Activated CD8-positive, alpha-beta memory T cell treated with anti-CD3 and anti-CD28 coated beads for 24 hours (primary cell): ENCODE measurements at regions not wholly inside any gene's neighbourhood (a gene's known extent, or its start where the extent isn't known, plus 50 kb on each side); places are given as distances from the start of the nearest gene placed in this dataset.
"Not testable (repeated sequence)": the region's sequence is repeated elsewhere in the genome, so short reads cannot be mapped to it uniquely, and the experiment has no call there.

Source experiments
- DNase-seq: peaks from one replicate; pipeline ENCODE4 v3.0.0-alpha.2; 2020

- DNase-seq, result no peak
Observed at GRCh38 chr1:232579958-232580941, 49.7 kb downstream of the SIPA1L2 start.

GRCh38 chr1:232579466-232579865 is 50.5 kb downstream of the SIPA1L2 start:
- no peak for DNase-seq

- DNase-seq, result no peak
Observed at GRCh38 chr1:232578651-232579195, 51.2 kb downstream of the SIPA1L2 start.

- no peak for DNase-seq
Observed at GRCh38 chr1:232577772-232578171, 52.2 kb downstream of the SIPA1L2 start.

GRCh38 chr1:232576537-232576936 is 53.4 kb downstream of the SIPA1L2 start:
- DNase-seq, result no peak

- DNase-seq, result no peak
Observed at GRCh38 chr1:232575763-232576040, 54.2 kb downstream of the SIPA1L2 start.

GRCh38 chr1:232574889-232575762 is 54.8 kb downstream of the SIPA1L2 start:
- no peak for DNase-seq

GRCh38 chr1:232574077-232574476 is 55.9 kb downstream of the SIPA1L2 start:
- DNase-seq, result no peak

- DNase-seq, result no peak
Observed at GRCh38 chr1:232571523-232571922, 58.4 kb downstream of the SIPA1L2 start.

- DNase-seq, result no peak
Observed at GRCh38 chr1:232570007-232570406, 59.9 kb downstream of the SIPA1L2 start.

- not testable (repeated sequence) for DNase-seq
Observed at GRCh38 chr1:232569554-232569921, 60.4 kb downstream of the SIPA1L2 start.

GRCh38 chr1:232568906-232569553 is 60.9 kb downstream of the SIPA1L2 start:
- DNase-seq, result no peak

GRCh38 chr1:232568331-232568852 is 61.5 kb downstream of the SIPA1L2 start:
- DNase-seq, result no peak

- no peak for DNase-seq
Observed at GRCh38 chr1:232566093-232566492, 63.8 kb downstream of the SIPA1L2 start.

- DNase-seq, result no peak
Observed at GRCh38 chr1:232562855-232563510, 67.0 kb downstream of the SIPA1L2 start.

- no peak for DNase-seq
Observed at GRCh38 chr1:232561381-232561780, 68.6 kb downstream of the SIPA1L2 start.

GRCh38 chr1:232560940-232561339 is 69.0 kb downstream of the SIPA1L2 start:
- DNase-seq, result no peak

- no peak for DNase-seq
Observed at GRCh38 chr1:232558954-232559353, 71.0 kb downstream of the SIPA1L2 start.

- DNase-seq, result no peak
Observed at GRCh38 chr1:232557502-232558191, 72.3 kb downstream of the SIPA1L2 start.

GRCh38 chr1:232557096-232557495 is 72.8 kb downstream of the SIPA1L2 start:
- DNase-seq, result no peak

GRCh38 chr1:232556351-232556750 is 73.6 kb downstream of the SIPA1L2 start:
- DNase-seq, result no peak
